HG03342 (cell line): ENCODE measurements at regions not wholly inside any gene's neighbourhood (a gene's known extent, or its start where the extent isn't known, plus 50 kb on each side); places are given as distances from the start of the nearest gene placed in this dataset.

Experiments
- ATAC-seq: cut with Tn5 transposase; IDR thresholded peaks from one replicate; pipeline ENCODE4 v1.9.1; 2021; ENCODE audit warnings: mild to moderate bottlenecking, moderate library complexity; ENCODE audit not compliant: unreplicated experiment

DNA sequence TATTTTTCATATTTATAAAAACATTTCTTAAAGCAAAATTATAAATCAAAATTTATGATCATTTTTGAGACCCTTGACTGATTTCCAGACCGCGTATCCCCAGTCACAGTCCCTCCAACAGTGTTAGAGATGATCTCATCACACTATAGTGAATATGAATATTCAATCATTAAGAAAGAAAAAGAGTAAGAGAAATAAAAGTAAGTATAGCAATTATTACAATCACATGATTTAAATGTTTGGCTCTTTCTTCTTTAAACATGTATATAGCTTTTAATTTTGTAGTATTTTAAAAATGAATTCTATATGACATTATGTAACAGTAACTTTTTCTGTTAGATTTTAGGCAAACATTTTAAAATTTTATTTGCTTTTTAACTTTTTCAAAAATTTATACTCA, 438.3 kb downstream of the RFPL4B start:
- ATAC-seq: no peak

DNA sequence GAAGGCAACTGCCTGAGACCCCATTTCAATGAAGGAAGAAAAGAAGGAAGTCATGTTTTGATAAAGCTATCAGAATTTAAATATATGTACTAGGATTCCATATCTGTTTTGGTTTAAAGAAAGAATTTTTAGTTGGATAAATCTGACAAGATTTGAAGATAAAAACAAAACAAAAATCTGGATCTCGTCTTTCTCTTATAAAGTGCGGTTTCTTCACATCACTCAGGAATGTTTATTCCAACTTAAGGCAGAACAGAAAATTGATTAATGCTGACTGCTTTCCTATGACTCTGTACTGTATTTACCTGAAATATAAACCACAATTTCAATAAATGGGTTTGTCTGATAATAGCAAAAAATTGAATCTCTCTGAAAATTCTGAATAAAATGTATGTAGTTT, 439.7 kb downstream of the RFPL4B start:
- no peak for ATAC-seq

DNA sequence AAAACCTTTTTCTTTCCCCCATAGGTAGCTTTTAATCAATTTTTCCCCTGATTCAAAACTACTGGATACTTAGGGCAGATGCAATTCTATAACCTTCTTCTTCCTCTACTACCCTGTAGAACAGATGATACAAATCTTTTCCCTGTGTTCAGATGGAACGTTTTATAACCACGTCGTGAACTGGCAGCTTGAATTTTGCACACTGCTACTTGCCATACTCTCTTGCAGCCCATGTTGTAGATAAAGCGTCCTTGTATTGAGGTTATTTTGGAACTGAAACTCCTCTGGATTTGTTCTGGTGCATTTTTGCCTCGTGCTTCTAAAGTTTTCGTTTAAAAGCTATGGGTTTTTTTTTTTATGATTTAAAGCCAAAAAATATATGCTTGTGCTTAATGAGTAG, 440.2 kb downstream of the RFPL4B start:
- no peak for ATAC-seq

DNA sequence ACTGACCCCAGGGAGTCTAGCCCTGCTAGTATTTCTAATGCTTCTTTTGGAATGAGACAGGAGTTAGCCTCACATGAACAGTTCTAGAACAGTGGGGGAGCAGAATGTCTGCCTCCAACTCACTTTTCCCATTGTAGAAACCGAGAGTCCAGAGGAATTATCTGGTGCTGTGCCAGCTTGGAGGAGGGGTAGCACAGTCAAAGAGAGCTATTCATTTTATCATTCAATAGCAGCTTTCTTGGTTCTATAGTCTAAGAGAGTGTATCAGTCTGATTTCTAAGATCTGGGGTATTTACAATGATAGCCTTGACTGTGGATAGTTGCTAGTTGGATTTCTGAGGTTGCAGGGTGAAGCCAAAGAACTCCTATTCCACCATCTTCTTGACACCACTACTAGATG, 448.2 kb downstream of the RFPL4B start:
- ATAC-seq: no peak

DNA sequence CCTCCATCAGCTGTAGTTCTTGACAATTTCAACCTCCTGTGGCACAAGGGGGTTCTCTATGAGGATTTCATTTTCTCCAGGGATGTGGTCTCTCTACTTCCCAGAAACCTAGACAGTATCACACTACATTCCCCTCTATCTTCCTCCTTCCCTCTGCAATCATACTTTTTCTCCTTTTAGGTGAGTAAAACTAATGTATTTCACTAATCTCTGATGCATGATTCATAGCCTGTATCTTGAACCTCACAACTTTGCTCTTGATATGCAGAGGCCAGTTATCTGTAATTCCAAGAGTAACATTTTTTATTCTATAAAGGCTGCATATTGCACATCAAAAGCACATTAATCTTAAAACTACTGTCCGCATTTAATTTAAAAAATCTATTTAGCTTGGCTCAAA, 449.6 kb downstream of the RFPL4B start:
- ATAC-seq: no peak

DNA sequence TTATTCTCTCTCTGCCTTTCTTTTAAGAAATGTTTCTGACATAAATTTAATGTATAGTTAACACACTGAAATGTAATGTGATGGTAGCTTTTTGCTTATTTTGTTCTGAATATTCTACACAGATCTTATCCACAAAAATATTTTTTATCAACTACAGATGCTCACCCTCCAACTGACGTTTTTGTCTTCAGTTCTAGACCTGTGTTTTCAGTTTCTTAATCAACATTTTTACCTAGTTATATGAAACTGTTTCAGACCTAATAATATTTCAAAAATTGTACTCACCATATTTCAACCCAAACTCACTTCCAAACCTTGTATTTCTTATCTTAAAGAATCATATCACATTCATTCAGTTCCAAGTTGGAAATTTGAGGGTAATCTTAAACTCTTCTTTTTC, 452.8 kb downstream of the RFPL4B start:
- ATAC-seq: no peak

DNA sequence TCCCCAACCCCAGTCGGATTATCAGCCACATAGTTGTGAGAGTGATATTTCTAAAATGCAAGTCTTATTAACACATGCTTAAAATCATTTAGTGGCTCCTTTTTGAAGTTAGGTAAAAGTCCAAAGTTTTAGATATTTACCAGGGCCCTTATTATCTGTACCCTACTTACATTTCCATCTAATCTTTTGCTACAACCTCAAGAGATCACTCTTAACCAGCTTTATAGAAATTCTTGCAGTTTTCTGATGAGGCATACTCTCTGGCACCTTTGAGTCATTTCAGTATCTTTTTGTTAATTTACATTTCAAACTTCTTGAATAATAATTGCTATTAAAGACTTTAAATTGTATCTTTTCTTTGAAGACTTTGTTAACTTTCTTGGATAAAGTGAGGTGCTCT, 453.3 kb downstream of the RFPL4B start:
- ATAC-seq: no peak

DNA sequence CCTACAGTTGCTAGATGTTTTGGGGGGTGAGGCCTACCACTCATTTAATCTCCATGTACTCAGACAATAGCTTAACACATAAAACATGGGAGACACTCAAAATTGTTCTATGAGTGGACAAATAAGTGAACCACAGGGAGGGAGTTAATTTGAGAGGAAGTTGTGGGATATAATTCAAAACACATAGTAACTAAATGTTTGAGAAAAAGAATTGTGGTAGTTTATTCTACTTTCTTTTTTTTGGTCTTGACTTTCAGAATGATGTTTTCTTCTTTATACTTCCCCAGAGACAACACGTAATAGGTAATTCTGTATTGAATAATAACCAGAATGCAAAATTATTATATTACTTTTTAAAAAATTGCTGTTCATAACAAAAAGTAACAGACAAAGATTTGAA, 453.8 kb downstream of the RFPL4B start:
- ATAC-seq: no peak

DNA sequence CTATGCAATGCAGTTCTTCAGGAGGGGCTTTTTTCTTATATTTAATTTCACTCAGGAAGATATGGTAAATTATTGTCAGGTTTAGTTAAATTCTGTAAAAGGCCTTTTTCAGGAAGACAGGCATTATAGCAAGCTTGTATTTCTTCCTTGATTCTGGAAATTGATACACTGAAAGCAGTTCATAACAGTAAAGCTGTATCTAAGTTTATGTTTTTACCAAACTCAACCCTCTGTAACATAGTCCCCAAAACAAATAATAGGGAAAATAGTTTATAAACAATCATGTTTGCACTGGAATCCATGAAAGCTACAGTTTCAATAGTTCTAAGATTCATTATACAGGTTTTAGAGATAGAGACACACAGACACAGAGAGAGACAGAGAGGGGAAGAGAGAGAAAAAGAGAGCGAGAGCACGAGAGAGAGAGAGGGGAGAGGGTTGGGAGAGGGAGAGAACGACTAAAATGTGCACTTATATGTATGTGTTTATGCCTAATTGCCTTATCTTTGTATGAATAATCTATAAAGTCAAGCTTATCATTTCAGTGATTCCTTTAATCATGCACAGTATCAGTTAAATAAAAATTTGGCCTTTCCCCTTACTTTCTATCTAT, 454.4 kb downstream of the RFPL4B start:
- ATAC-seq: no peak

DNA sequence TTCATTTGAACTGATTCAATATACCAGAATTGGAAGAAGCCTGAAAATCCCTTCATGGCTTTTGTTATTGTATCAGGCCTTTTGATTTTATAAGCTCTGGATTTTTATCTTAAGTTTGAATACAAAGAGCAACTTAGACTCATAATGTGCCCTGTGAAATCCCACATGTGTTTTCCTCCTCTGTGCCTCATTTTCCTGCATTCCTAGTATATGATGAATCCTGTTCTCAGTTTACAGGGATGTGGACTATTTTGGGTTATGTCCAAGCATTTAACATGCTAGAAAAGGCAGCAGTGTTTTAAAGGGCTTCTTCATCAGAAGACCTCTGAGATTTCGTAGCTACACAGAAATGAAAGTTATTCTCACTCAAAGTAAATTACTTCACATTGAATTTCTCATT, 455.0 kb downstream of the RFPL4B start:
- no peak for ATAC-seq

DNA sequence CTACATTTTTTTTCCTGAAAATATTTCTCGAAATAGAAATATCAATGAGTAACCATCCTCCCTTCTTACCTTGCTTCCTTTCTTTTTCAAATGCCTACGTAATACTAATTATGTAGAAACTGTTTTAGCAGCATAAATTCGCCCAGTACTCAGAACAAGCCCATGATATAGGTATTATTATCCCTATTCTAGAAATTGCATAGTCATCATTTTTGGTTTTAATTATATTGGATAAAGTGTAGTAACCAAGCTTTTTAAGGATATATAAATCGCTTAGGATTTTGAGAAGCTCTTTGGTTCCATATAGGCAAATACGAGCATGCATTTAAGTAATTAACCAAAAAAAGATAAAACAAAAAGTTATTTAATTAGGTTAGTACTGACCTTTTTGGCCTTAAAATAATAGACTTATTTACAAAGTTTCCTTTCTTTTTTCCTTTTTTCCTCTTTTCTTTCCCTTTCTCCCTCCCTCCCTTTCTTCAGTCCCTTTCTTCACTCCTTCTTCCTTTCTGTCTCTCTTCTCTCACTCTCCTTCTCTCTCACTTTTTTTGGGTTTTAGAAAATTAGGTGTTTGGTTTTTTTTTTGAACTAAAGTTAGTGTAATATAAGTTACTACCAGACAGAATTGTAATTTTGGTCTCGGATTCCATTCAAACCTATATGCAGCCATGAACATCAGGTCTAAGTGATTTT, 457.7 kb downstream of the RFPL4B start:
- no peak for ATAC-seq

DNA sequence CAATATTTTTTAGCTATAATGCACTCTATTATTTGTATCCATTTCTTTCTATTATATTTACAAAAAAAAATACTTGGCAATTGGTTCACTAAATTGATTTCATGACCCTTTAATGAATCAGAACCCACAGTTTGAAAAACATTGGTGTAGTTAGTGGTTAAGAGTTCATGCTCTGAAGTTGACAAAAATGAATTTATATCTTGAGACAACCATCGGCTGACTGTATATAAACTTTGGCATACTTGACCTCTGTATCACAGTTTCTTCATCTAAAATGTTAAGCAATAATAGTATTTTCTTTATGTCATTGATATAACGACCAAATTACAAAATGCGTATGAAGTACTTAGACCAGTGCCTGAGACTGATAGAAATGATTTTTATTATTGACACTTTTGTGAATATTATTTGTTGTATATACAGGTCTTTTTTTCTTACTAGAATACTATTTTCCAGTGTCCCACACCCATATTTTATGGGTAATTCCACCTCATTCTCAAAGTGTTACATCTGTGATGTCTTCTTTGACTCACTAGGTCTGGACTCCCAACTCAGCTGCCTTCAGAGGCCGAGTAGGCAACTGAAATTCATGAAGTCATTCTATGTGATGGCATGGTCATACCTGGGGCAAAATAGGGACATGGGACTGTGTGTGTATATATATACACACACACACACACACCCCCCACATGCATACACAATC, 459.2 kb downstream of the RFPL4B start:
- ATAC-seq: no peak

DNA sequence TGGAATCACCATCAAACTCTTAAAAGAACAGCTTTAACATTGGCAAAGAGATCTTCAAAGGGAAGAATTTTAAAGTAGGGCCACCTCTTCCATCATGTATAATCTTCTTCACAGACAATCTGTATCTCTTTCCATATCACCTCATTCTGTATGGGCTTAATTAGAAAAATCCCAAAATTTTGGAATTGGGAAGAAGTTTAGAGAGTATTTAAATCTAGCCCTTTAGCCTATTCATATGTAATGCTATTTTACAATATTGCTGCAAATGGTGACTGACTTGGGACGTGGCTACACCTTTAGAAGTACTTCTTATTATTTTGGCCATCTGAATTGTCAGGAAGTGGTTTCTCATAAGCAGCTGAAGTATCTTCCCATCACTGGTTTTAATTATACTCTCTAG, 474.3 kb downstream of the RFPL4B start:
- no peak for ATAC-seq

DNA sequence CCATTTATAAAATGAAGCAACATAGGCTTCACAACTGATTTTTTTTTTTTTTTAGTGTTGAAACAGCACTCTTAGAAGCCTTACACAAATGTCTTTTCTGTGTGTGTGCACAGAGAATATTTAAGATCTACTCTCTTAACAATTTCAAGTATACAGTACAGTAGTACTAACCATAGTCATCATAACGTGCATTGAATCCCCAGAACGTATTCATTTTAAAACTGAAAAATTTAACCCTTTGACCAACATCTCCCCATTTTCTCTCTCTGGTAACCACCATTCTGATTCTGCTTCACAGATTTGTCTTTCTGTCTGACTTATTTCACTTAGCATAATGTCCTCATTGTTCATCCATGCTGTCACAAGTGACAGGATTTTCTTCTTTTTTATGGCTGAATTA, 475.6 kb downstream of the RFPL4B start:
- ATAC-seq: no peak

DNA sequence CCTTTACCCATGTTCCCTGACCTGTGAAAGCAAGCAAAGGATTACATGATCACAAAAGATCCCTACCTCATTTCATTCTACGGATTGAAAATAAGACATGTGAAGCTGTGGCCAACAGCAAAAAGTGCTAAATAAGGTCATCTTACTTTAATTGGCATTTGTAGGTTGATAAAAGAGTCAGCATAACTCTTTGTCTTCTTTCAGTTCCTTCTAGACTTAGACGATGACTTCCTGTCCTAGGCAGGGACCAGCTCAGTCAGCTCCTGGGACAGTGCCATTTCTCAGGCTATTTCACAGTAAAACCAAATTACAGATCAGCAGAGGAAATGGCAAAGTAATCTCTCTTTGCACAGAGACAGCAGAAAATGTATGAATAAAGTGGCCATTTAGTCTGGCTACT, 480.7 kb downstream of the RFPL4B start:
- peak; percentile 83 for ATAC-seq

DNA sequence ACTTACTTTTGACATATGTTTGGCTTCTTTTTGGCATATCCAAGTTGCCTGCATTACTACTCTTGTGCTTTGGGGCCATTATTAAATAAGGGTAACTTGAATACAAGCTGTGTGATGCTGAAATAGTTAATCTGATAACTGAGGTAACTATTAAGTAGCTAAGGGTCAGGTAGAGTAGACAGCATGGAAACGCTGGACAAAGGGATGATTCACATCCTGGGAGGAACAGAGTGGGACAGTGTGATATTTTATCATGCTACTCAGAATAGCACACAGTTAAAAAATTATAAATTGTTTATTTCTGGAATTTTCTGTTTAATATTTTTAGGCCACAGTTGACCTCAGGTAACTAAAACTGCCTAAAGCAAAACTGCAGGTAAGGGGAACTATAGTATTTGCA, 483.9 kb downstream of the RFPL4B start:
- ATAC-seq: no peak

DNA sequence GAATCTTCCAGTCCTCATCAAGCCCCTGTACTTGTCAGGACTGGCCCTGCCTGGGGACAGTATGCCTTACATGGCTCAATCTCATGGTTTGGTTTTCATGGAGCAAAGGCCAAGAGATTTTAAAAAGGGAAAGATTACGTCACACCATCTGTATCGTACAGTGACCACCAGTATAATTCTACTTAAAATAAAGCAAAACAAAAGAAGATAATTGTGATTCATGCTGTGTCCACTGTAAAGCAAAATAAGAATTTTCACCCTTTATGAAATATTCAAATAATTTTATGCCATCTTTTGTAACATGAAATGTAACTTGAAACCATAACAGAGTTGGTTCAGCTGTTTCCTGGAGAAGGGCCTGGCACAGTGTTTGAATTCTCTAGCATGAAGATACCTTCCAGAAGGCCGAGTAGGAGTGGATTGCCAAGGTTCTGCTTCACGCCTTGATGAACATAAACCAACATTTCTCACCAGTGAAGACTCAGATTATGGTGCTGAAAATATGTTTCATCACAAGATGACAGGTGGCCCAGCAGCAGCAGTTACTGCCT, 486.5 kb downstream of the RFPL4B start:
- no peak for ATAC-seq

DNA sequence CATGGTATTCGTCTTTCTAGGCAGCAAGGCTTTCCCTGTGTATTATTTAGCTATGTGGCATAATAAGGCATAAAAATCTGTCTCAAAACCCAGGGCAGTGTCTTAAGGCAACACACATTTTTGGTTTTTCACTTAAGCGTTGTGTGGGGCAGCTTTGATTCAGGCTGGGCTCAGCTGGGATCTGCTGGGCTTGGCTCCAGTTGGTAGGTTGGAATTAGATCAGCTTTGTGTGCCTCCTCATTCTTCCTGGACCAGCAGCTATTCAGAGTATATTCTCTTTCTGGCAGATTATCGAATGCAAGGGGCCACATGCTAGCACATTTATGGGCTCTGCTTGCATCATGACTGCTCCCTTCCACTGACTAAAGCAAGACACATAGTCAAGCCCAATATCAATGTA, 487.9 kb downstream of the RFPL4B start:
- ATAC-seq: no peak

DNA sequence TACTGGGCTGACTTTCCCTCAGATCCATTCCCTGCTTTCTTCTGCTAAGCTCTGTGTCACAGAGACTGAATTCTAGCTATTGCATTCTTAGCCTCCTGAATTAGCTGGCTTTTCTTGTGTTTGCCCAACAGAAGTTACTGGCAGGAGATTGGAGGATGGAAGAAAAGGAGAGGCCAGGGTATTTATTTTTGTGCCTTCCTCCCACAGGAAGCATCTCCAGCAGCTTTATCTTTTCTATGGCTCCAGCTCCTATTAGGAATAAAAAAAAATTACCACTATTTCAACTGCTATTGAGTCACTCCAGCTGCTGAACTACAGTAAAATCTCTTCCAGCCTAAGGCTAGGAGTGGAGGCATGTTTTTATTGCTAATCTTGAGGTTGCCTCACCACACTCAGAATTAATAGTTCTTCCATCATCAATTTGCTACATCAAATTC, 492.4 kb downstream of the RFPL4B start:
- ATAC-seq: no peak

DNA sequence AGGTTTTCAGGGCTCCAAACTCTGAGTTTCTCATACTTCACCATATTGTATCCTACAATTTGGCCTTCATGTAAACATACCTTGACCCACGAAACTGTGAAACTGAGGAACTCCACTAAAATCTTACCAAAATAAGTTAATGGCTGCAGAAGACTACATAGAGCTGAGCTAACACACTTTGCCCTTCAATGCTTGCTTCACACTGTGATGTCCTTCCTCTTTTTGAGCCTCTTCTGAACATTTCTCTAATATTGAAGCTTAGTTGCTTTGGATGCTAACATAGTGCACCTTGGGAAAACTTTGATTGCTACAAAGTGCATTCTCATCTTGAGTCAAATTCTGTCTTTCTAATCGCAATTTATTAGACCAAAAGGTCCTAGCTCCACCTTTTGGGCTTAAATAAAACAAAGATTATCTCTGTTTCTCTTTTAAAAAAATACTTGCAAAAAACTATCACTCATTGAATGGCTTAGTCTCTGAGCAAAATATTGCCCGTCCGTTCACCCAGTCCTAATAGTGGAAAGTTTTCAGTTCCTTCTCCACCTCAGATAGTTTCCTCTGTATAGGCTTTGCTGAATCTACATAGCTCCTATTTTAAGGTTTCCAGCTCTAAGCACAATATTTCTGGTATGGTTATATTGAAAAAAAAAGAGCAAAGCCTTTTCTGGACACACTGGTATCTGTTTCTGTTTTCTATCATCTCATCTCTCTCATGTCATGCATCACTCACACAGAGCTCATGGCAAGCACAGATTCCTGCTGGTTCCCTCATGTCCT, 494.6 kb downstream of the RFPL4B start:
- peak; percentile 45 for ATAC-seq

DNA sequence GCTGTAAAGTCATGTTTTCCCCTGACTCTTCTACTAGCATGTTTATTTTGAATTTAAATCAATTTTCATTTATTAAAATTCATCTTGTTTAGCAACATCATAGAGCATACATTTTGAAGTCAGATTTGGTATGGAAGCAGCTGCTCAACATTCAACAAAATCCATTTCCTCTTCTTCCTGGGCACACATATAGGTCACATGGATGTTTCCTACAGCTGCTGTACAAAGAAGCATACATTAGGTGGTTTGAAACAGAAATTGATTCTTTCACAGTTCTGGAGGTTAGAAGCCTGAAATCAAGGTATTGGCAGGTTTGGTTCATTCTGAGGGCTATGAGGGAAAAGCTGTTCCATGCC, 495.2 kb downstream of the RFPL4B start:
- peak; percentile 41 for ATAC-seq
